ENCODE measurements at regions not wholly inside any gene's neighbourhood (a gene's known extent, or its start where the extent isn't known, plus 50 kb on each side); places are given as distances from the start of the nearest gene placed in this dataset.

DNA sequence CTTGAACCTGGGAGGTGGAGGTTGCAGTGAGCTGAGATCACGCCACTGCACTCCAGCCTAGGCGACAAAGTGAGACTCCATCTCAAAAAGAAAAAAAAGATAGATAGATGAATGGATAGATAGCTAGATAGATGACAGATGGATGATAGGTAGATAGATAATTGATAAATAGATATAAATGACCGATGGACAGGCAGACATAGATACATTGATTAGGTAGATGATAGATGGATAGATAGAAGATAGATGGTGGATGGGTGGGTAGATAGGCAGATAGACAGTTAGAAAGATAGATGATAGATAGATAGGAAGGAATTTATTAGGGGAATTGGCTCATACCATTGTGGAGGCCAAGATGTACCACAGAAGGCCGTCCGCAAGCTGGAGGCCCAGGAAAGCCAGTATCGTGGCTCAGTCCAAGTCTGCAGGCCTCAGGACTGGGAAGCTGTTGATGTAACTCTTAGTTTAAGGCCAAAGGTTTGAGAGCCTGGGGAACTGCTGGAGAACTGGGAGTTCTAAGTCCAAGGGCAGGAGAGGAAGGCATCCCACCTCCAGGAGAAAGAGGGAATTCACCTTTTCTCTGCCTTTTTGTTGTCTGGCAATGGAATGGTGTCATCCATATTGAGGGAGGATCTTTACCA, 156.1 kb downstream of the SEC14L1 start (continued):
- TF ChIP-seq EP300 (IDR thresholded peaks at IDR 0.05; ENCODE audit: borderline replicate concordance in 1 of 2, low read depth in 2 of 2, low read length in 2 of 2) (no peak), KDM4A (IDR thresholded peaks at IDR 0.05; ENCODE audit: low read depth, low read length, severe bottlenecking) (no peak), SUZ12 (IDR thresholded peaks at IDR 0.05; ENCODE audit: low read length) (no peak)
